Suprapubic skin (tissue), 4 donors: ENCODE measurements at regions not wholly inside any gene's neighbourhood (a gene's known extent, or its start where the extent isn't known, plus 50 kb on each side); places are given as distances from the start of the nearest gene placed in this dataset.

Experiments
- CTCF ChIP-seq, 2 donors: fragments of 200-600 bp in 1 of 2; fragments of 450-650 bp in 1 of 2; sonication (generic) in 1 of 2; IDR thresholded peaks; one replicate each; pipeline ENCODE4 v1.5.1; 2016 to 2019; ENCODE audit warnings: antibody characterized with exemption in 2 of 2, mild to moderate bottlenecking in 1 of 2, moderate library complexity in 1 of 2
- POLR2A ChIP-seq, 2 donors: fragments of 450-650 bp; IDR thresholded peaks; one replicate each; pipeline ENCODE4 v1.6.1; 2017; ENCODE audit warnings: antibody characterized with exemption in 2 of 2, mild to moderate bottlenecking in 2 of 2, moderate library complexity in 2 of 2
- POLR2AphosphoS5 ChIP-seq, 3 donors: sonication (generic); formaldehyde crosslinking; IDR thresholded peaks; one replicate each; pipeline ENCODE4 v1.6.1; 2017; ENCODE audit warnings: antibody characterized with exemption in 3 of 3

- TF ChIP-seq POLR2AphosphoS5 (IDR thresholded peaks at IDR 0.05) (no peak), CTCF (IDR thresholded peaks at IDR 0.05) (no peak), POLR2A (IDR thresholded peaks at IDR 0.05) (no peak)
Observed at GRCh38 chr15:61780278-61780980, 279.8 kb downstream of the VPS13C start.
